H9 (cell line): ENCODE measurements at regions not wholly inside any gene's neighbourhood (a gene's known extent, or its start where the extent isn't known, plus 50 kb on each side); places are given as distances from the start of the nearest gene placed in this dataset.
A peak's percentile ranks its signal among the peaks of the same experiment; 100 is the strongest.

Experiments used
- DNase-seq: peaks from one replicate; pipeline ENCODE4 v3.0.0-alpha.2; 2017
- H2AFZ ChIP-seq: one replicate; pipeline ENCODE4 v1.6.1; 2013; ENCODE audit warnings: mild to moderate bottlenecking, low read length, control low read depth, moderate library complexity
- H2AK5ac ChIP-seq: 2 replicates; pipeline ENCODE4 v1.6.1; 2013; ENCODE audit warnings: low read length, control low read depth, mixed read lengths; ENCODE audit not compliant: insufficient read length
- H2BK120ac ChIP-seq: one replicate; pipeline ENCODE4 v1.6.1; 2013; ENCODE audit warnings: low read depth, mild to moderate bottlenecking, low read length, control low read depth, inconsistent platforms; ENCODE audit not compliant: poor library complexity, severe bottlenecking
- H2BK12ac ChIP-seq: 2 replicates; pipeline ENCODE4 v1.6.1; 2013; ENCODE audit warnings: low read length, control low read depth, mixed read lengths, low read depth; ENCODE audit not compliant: insufficient read length
- H2BK15ac ChIP-seq: 2 replicates; pipeline ENCODE4 v1.6.1; 2013; ENCODE audit warnings: low read depth, low read length, control low read depth
- H2BK20ac ChIP-seq: one replicate; pipeline ENCODE4 v1.6.1; 2013; ENCODE audit warnings: low read depth, mild to moderate bottlenecking, low read length, control low read depth, inconsistent platforms; ENCODE audit not compliant: poor library complexity, severe bottlenecking
- H2BK5ac ChIP-seq: 2 replicates; pipeline ENCODE4 v1.6.1; 2013; ENCODE audit warnings: low read length, control low read depth, mixed read lengths; ENCODE audit not compliant: insufficient read length
- H3K14ac ChIP-seq: 2 replicates; pipeline ENCODE4 v1.6.1; 2013; ENCODE audit warnings: low read length, control low read depth; ENCODE audit not compliant: insufficient read depth
- H3K18ac ChIP-seq: 2 replicates; pipeline ENCODE4 v1.6.1; 2013; ENCODE audit warnings: low read depth, mild to moderate bottlenecking, mixed read lengths, low read length, control low read depth; ENCODE audit not compliant: insufficient read length
- H3K23ac ChIP-seq: 2 replicates; pipeline ENCODE4 v1.6.1; 2013; ENCODE audit warnings: low read length, control low read depth, mixed read lengths, low read depth; ENCODE audit not compliant: insufficient read length
- H3K23me2 ChIP-seq: 2 replicates; pipeline ENCODE4 v1.6.1; 2013; ENCODE audit warnings: low read depth, mild to moderate bottlenecking, mixed read lengths, low read length, control low read depth; ENCODE audit not compliant: insufficient read length, poor library complexity, severe bottlenecking
- H3K27ac ChIP-seq: 2 replicates; pipeline ENCODE4 v1.5.1; 2013; ENCODE audit warnings: low read length, control low read depth, mixed read lengths, low read depth; ENCODE audit not compliant: insufficient read length
- H3K27me3 ChIP-seq: 2 replicates; pipeline ENCODE4 v1.6.1; 2013; ENCODE audit warnings: low read length, control low read depth, inconsistent platforms; ENCODE audit not compliant: insufficient read depth
- H3K4ac ChIP-seq: 2 replicates; pipeline ENCODE4 v1.6.1; 2013; ENCODE audit warnings: low read depth, mild to moderate bottlenecking, control low read depth, inconsistent platforms, low read length, moderate library complexity
- H3K4me1 ChIP-seq: 2 replicates; pipeline ENCODE4 v1.6.1; 2013; ENCODE audit warnings: low read length, control low read depth, inconsistent platforms; ENCODE audit not compliant: insufficient read depth
- H3K4me2 ChIP-seq: 2 replicates; pipeline ENCODE4 v1.6.1; 2013; ENCODE audit warnings: low read length, control low read depth, mixed read lengths; ENCODE audit not compliant: insufficient read length, insufficient read depth
- H3K56ac ChIP-seq: 2 replicates; pipeline ENCODE4 v1.6.1; 2013; ENCODE audit warnings: low read depth, mild to moderate bottlenecking, mixed read lengths, low read length, control low read depth; ENCODE audit not compliant: insufficient read length
- H3K79me1 ChIP-seq: 2 replicates; pipeline ENCODE4 v1.6.1; 2013; ENCODE audit warnings: low read depth, mild to moderate bottlenecking, moderate library complexity, low read length, control low read depth, inconsistent platforms; ENCODE audit not compliant: insufficient read depth, poor library complexity, severe bottlenecking
- H3K79me2 ChIP-seq: 2 replicates; pipeline ENCODE4 v1.6.1; 2013; ENCODE audit warnings: low read length, control low read depth, inconsistent platforms; ENCODE audit not compliant: insufficient read depth
- H3K9ac ChIP-seq: 2 replicates; pipeline ENCODE4 v1.6.1; 2013; ENCODE audit warnings: low read length, control low read depth, mixed read lengths; ENCODE audit not compliant: insufficient read length; ENCODE audit errors: extremely low read depth
- H3K9me3 ChIP-seq: one replicate; pipeline ENCODE4 v1.6.1; 2013; ENCODE audit warnings: low read depth, low read length, inconsistent platforms; ENCODE audit not compliant: control insufficient read depth
- H3T11ph ChIP-seq: one replicate; pipeline ENCODE4 v1.6.1; 2013; ENCODE audit warnings: mild to moderate bottlenecking, low read length, control low read depth, inconsistent platforms
- H4K20me1 ChIP-seq: one replicate; pipeline ENCODE4 v1.6.1; 2013; ENCODE audit not compliant: control insufficient read depth, insufficient read length, insufficient read depth
- H4K5ac ChIP-seq: 2 replicates; pipeline ENCODE4 v1.6.1; 2013; ENCODE audit warnings: low read depth, mild to moderate bottlenecking, mixed read lengths, low read length, control low read depth; ENCODE audit not compliant: insufficient read length
- H4K8ac ChIP-seq: replicated peaks from 2 replicates; pipeline ENCODE4 v1.6.1; 2013; ENCODE audit warnings: low read length, control low read depth, mixed read lengths, low read depth; ENCODE audit not compliant: insufficient read length
- H4K91ac ChIP-seq: 2 replicates; pipeline ENCODE4 v1.6.1; 2013; ENCODE audit warnings: low read depth, mild to moderate bottlenecking, moderate library complexity, mixed read lengths, low read length, control low read depth; ENCODE audit not compliant: insufficient read length
- H3K27ac Mint-ChIP-seq, 3 experiments: 2 replicates in 2 of 3; 3 replicates in 1 of 3; pipeline ENCODE4 v1.8.0; 2020 to 2021; ENCODE audit warnings: mixed read lengths in 3 of 3, mild to moderate bottlenecking in 1 of 3, moderate library complexity in 1 of 3
- H3K27me3 Mint-ChIP-seq: 2 replicates; pipeline ENCODE4 v1.8.0; 2021; ENCODE audit warnings: low read depth, mild to moderate bottlenecking, moderate library complexity, mixed read lengths
- H3K36me3 Mint-ChIP-seq, 3 experiments: 2 replicates in 2 of 3; 3 replicates in 1 of 3; pipeline ENCODE4 v1.8.0; 2020 to 2021; ENCODE audit warnings: low read depth in 3 of 3, mixed read lengths in 3 of 3; ENCODE audit not compliant: insufficient read depth in 1 of 3
- H3K4me1 Mint-ChIP-seq, 2 experiments: 2 replicates each; pipeline ENCODE4 v1.8.0; 2020; ENCODE audit warnings: mixed read lengths in 2 of 2
- H3K4me3 Mint-ChIP-seq, 2 experiments: 2 replicates in 1 of 2; 3 replicates in 1 of 2; pipeline ENCODE4 v1.8.0; 2020 to 2021; ENCODE audit warnings: mild to moderate bottlenecking in 2 of 2, mixed read lengths in 2 of 2, moderate library complexity in 1 of 2
- H3K9me3 Mint-ChIP-seq, 2 experiments: 2 replicates in 1 of 2; 3 replicates in 1 of 2; pipeline ENCODE4 v1.8.0; 2020; ENCODE audit warnings: mild to moderate bottlenecking in 2 of 2, mixed read lengths in 2 of 2, moderate library complexity in 1 of 2
- CTCF ChIP-seq: fragments of 200-600 bp; sonication (generic); conservative IDR thresholded peaks from 3 replicates; pipeline ENCODE4 v1.8.0; 2021; ENCODE audit warnings: antibody characterized with exemption, mild to moderate bottlenecking
- WGBS: extraction: QIAGEN DNeasy Blood & Tissue Kit; methylation state at CpG from one replicate; pipeline ENCODE4 v1.1.7; 2013; ENCODE audit warnings: missing lambda C conversion rate, low lambda C conversion rate, mixed read lengths; ENCODE audit not compliant: insufficient read length; ENCODE audit errors: extremely low coverage; 5-methylcytosine and 5-hydroxymethylcytosine counted together

- Mint-ChIP-seq H3K4me1 (peaks cover 15 to 17% of the 10 kb centered on the region in 2 experiments), H3K9me3 (peaks cover 30 to 31% of the 10 kb centered on the region in 2 experiments)
Measured at GRCh38 chr4:66014146-66014765, 344.0 kb upstream of the EPHA5 start.

More at GRCh38 chr4:66014146-66014765, 344.0 kb upstream of the EPHA5 start:
- Histone ChIP-seq H2BK20ac (no peak overlapping the region), H2BK5ac (no peak overlapping the region), H3K23me2 (no peaks in the 10 kb centered on the region), H2AFZ (no peak overlapping the region), H2BK15ac (no peak overlapping the region), H3K14ac (no peak overlapping the region), H4K8ac (no peak overlapping the region), H2BK120ac (no peak overlapping the region), H3K9ac (no peak overlapping the region), H3K4ac (no peak overlapping the region), H3K18ac (no peak overlapping the region), H3K79me1 (no peaks in the 10 kb centered on the region), H3K79me2 (no peaks in the 10 kb centered on the region), H4K20me1 (no peaks in the 10 kb centered on the region), H3K9me3 (no peaks in the 10 kb centered on the region), H4K91ac (no peak overlapping the region), H3K27ac (no peak overlapping the region), H2BK12ac (no peak overlapping the region), H4K5ac (no peak overlapping the region), H3T11ph (no peak overlapping the region), H3K23ac (no peak overlapping the region), H2AK5ac (no peak overlapping the region), H3K27me3 (no peaks in the 10 kb centered on the region), H3K4me1 (peaks cover 3% of the 10 kb centered on the region; the same call in 1 of the 2 replicates), H3K56ac (no peak overlapping the region), H3K4me2 (no peak overlapping the region)
- DNase-seq, result peak; percentile 71
- no peak for TF ChIP-seq CTCF
- Mint-ChIP-seq H3K27ac (0 out of 7 replicates have a peak overlapping the region, but pooled peaks of 1 of the 3 experiments have one; percentile 53), H3K4me3 (no peak overlapping the region; a peak in 1 of 5 replicates), H3K36me3 (peaks cover 17 to 32% (median 28%) of the 10 kb centered on the region in 3 experiments), H3K27me3 (peaks cover 5% of the 10 kb centered on the region)
- WGBS, result no CpG with 5 or more reads among the region's 3 CpGs
